Ascending aorta (tissue), 2 donors: ENCODE measurements at regions not wholly inside any gene's neighbourhood (a gene's known extent, or its start where the extent isn't known, plus 50 kb on each side); places are given as distances from the start of the nearest gene placed in this dataset.
A peak's percentile ranks its signal among the peaks of the same experiment; 100 is the strongest.

ENCODE experiments used
- DNase-seq, 2 donors: peaks; one replicate each; pipeline ENCODE4 v3.0.0-alpha.2; 2019; ENCODE audit warnings: low spot score in 2 of 2
- H3K27ac ChIP-seq, 2 donors: fragments of 200-600 bp; sonication (generic); one replicate each; pipeline ENCODE4 v1.5.1; 2016 to 2017; ENCODE audit warnings: mild to moderate bottlenecking in 1 of 2
- H3K27me3 ChIP-seq: fragments of 200-600 bp; sonication (generic); one replicate; pipeline ENCODE4 v1.5.1; 2017
- H3K36me3 ChIP-seq, 2 donors: fragments of 200-600 bp; sonication (generic); one replicate each; pipeline ENCODE4 v1.5.1; 2016
- H3K4me1 ChIP-seq, 2 donors: fragments of 200-600 bp; sonication (generic); one replicate each; pipeline ENCODE4 v1.5.1; 2016 to 2017; ENCODE audit warnings: mild to moderate bottlenecking in 1 of 2
- H3K4me3 ChIP-seq, 2 donors: fragments of 200-600 bp; sonication (generic); one replicate each; pipeline ENCODE4 v1.5.1; 2016 to 2017; ENCODE audit warnings: mild to moderate bottlenecking in 1 of 2
- H3K9me3 ChIP-seq, 2 donors: fragments of 200-600 bp; sonication (generic); one replicate each; pipeline ENCODE4 v1.5.1; 2016
- CTCF ChIP-seq, 3 experiments: fragments of 200-600 bp in 2 of 3; fragments of 450-650 bp in 1 of 3; sonication (generic) in 2 of 3; IDR thresholded peaks; one replicate each; pipeline ENCODE4 v1.5.1; 2016 to 2019; ENCODE audit warnings: antibody characterized with exemption in 3 of 3, mild to moderate bottlenecking in 1 of 3, moderate library complexity in 1 of 3
- intact Hi-C: fragments of 100-400 bp; cut with DNase I; formaldehyde crosslinking; loops from one replicate; pipeline ENCODE4 v1.15.1; 2023

DNA sequence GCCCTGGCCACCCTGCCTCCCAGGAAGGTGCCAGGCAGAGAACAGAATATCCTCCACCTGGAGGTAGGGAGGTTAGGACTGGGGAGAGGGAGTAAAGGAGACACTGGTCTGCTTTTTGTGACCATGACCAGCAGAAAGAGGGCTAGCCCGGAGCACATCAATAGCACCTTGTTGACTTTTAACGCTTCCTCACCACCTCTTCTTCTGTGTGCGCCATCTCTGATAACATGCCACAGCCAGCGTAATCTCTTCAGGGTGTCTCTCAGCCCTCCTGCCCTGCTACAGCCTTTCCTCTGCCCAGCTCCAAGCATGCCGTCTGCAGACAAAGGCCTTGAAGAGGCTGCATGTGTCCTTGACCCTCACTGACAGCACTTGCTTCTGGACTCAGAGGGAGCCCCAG is 50.9 kb upstream of the GJA5 start:
- Histone ChIP-seq H3K9me3 (no peaks in the 10 kb centered on the region), H3K36me3 (no peaks in the 10 kb centered on the region), H3K4me1 (no peaks in the 10 kb centered on the region), H3K27me3 (no peaks in the 10 kb centered on the region), H3K27ac (no peak overlapping the region), H3K4me3 (no peak overlapping the region)
- DNase-seq, result no peak
- intact Hi-C loops, result loop anchor here (10.0 kb wide), 1 partner anchor 86 kb away; no protein-coding TSS in a partner anchor
- no peak for TF ChIP-seq CTCF (IDR thresholded peaks at IDR 0.05)

- no peak for TF ChIP-seq CTCF (IDR thresholded peaks at IDR 0.05)
- Histone ChIP-seq H3K36me3 (no peaks in the 10 kb centered on the region), H3K9me3 (no peaks in the 10 kb centered on the region), H3K27me3 (no peaks in the 10 kb centered on the region), H3K27ac (no peak overlapping the region), H3K4me1 (no peaks in the 10 kb centered on the region), H3K4me3 (no peak overlapping the region)
- intact Hi-C loops, result loop anchor here (10.0 kb wide), 1 partner anchor 87 kb away; no protein-coding TSS in a partner anchor
- no peak for DNase-seq
Observed at GRCh38 chr1:147811751-147812150, 51.3 kb upstream of the GJA5 start.

- intact Hi-C loops, result loop anchor here (10.0 kb wide), 1 partner anchor 88 kb away; no protein-coding TSS in a partner anchor
- TF ChIP-seq CTCF (IDR thresholded peaks at IDR 0.05), result no peak
Observed at GRCh38 chr1:147812799-147813198, 52.4 kb upstream of the GJA5 start.

GRCh38 chr1:147815503-147815902 is 55.1 kb upstream of the GJA5 start:
- H3K27ac ChIP-seq, result no peak overlapping the region
- TF ChIP-seq CTCF (IDR thresholded peaks at IDR 0.05), result peak in 1 of 3 experiments; percentile 17
- DNase-seq, result no peak
- H3K36me3 ChIP-seq, result no peaks in the 10 kb centered on the region
- intact Hi-C loops, result loop anchor here (10.0 kb wide), 1 partner anchor 91 kb away; no protein-coding TSS in a partner anchor
- no peak overlapping the region for H3K4me3 ChIP-seq
- no peaks in the 10 kb centered on the region for H3K9me3 ChIP-seq
- no peaks in the 10 kb centered on the region for H3K4me1 ChIP-seq
- no peaks in the 10 kb centered on the region for H3K27me3 ChIP-seq

More at GRCh38 chr1:147812799-147813198, 52.4 kb upstream of the GJA5 start:
- Histone ChIP-seq H3K27me3 (no peaks in the 10 kb centered on the region), H3K4me1 (no peaks in the 10 kb centered on the region), H3K9me3 (no peaks in the 10 kb centered on the region), H3K27ac (no peak overlapping the region), H3K36me3 (no peaks in the 10 kb centered on the region), H3K4me3 (no peak overlapping the region)
- DNase-seq, result no peak

GRCh38 chr1:147820761-147821297 is 60.4 kb upstream of the GJA5 start:
- Histone ChIP-seq H3K27me3 (no peaks in the 10 kb centered on the region), H3K36me3 (no peaks in the 10 kb centered on the region), H3K4me1 (peaks cover 0 to 3% of the 10 kb centered on the region in 2 donors), H3K27ac (no peak overlapping the region), H3K9me3 (no peaks in the 10 kb centered on the region), H3K4me3 (no peak overlapping the region)
- TF ChIP-seq CTCF (IDR thresholded peaks at IDR 0.05), result no peak
- intact Hi-C loops, result no loop called here
- DNase-seq, result no peak

DNA sequence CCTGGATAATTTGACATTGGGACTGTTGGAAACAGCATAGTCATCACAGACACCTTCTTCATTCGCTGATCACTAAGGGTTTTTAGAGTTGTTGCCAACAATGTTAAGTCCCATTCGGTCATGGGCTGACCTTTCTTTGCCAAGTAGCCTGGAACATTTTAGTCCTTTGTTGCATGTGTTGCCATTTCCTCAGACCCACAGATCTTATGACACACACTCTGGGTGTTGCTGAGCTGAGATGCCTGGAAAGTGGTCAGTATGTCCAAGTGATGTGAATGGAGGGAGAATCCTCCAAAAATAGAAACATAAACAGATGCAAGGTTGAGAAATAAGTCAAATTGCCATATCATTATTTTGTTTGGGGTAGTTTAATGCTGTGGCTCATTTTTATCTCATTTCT is 61.5 kb upstream of the GJA5 start:
- intact Hi-C loops, result no loop called here
- Histone ChIP-seq H3K36me3 (no peaks in the 10 kb centered on the region), H3K27ac (no peak overlapping the region), H3K4me1 (peaks cover 0 to 3% of the 10 kb centered on the region in 2 donors), H3K9me3 (no peaks in the 10 kb centered on the region), H3K27me3 (no peaks in the 10 kb centered on the region), H3K4me3 (no peak overlapping the region)
- no peak for TF ChIP-seq CTCF (IDR thresholded peaks at IDR 0.05)
- no peak for DNase-seq
